ENCODE measurements at regions not wholly inside any gene's neighbourhood (a gene's known extent, or its start where the extent isn't known, plus 50 kb on each side); places are given as distances from the start of the nearest gene placed in this dataset.
"Not testable (repeated sequence)": the region's sequence is repeated elsewhere in the genome, so short reads cannot be mapped to it uniquely, and the experiment has no call there.

DNA sequence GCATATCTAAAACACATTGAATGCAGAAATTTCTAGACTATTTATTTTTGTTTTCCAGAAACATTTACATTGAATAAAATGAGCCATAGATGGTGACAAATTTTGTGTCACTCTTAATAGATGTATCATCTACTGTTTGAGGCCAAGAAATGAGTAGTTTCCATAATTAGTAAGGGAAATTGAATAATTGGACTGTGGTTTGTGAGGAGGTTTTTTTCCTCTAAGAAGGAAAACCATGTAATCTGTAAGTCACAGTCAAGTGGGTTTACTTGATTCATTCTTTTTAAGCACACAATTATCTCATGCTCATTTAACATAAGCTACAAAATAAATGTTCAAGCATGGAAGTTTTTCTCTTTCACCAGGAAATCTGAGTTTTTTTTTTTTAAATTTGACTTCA is 876.4 kb downstream of the NR2F1-AS1 start:
- no peaks in the 10 kb centered on the region for H3K9me3 ChIP-seq
- no peaks in the 10 kb centered on the region for H3K36me3 ChIP-seq
- H3K4me1 ChIP-seq: no peaks in the 10 kb centered on the region
- no peak for DNase-seq
- no peak overlapping the region for H3K27ac ChIP-seq
- no peaks in the 10 kb centered on the region for H3K27me3 ChIP-seq
- TF ChIP-seq CTCF (IDR thresholded peaks at IDR 0.05): no peak
- H3K4me3 ChIP-seq: no peak overlapping the region
- no peak for FAIRE-seq
- intact Hi-C loops (cut with DNase I): no loop called here
- ATAC-seq: no peak

DNA sequence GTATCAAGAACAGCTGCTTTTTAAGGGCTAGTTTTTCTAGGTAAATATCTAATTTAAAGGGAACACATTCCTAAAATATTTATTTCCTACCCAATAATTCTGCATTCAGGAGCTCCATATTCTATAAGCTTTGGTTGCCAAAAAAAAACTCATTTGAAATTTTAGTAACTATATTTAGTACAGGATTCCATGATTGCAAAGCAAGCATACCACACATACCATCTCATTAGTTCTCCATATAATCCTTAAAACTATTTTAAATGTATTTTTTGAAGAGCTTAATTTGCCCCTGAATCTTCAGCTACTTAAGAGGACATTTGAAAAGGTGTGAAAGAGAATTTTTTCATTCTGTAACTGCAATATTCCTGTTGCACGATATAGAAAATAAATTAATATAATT is 877.0 kb downstream of the NR2F1-AS1 start:
- intact Hi-C loops (cut with DNase I): no loop called here
- FAIRE-seq: no peak

GRCh38 chr5:92695123-92696003 is 885.7 kb downstream of the NR2F1-AS1 start:
- H3K4me3 ChIP-seq: no peak overlapping the region
- no peaks in the 10 kb centered on the region for H3K27me3 ChIP-seq
- ATAC-seq (no peak), DNase-seq (no peak), FAIRE-seq (no peak)
- no peak overlapping the region for H3K27ac ChIP-seq
- H3K36me3 ChIP-seq: no peaks in the 10 kb centered on the region
- TF ChIP-seq CTCF (IDR thresholded peaks at IDR 0.05): no peak
- WGBS, 2 donors: 25 to 29% methylated on average over 5 of the region's 5 CpGs
- intact Hi-C loops (cut with DNase I): no loop called here
- H3K9me3 ChIP-seq: no peaks in the 10 kb centered on the region
- H3K4me1 ChIP-seq: no peaks in the 10 kb centered on the region

More for the DNA sequence above, 877.0 kb downstream of the NR2F1-AS1 start:
- DNase-seq (no peak), ATAC-seq (no peak)
- Histone ChIP-seq H3K4me1 (no peaks in the 10 kb centered on the region), H3K4me3 (no peak overlapping the region), H3K9me3 (no peaks in the 10 kb centered on the region), H3K27me3 (no peaks in the 10 kb centered on the region), H3K36me3 (no peaks in the 10 kb centered on the region), H3K27ac (no peak overlapping the region)
- WGBS, 2 donors: 54 to 77% methylated on average over 1 of the region's 1 CpG
- no peak for TF ChIP-seq CTCF (IDR thresholded peaks at IDR 0.05)

GRCh38 chr5:92694067-92694466 is 887.0 kb downstream of the NR2F1-AS1 start:
- TF ChIP-seq CTCF (IDR thresholded peaks at IDR 0.05): no peak
- intact Hi-C loops (cut with DNase I): no loop called here
- Histone ChIP-seq H3K4me1 (no peaks in the 10 kb centered on the region), H3K27me3 (no peaks in the 10 kb centered on the region), H3K4me3 (no peak overlapping the region), H3K9me3 (no peaks in the 10 kb centered on the region), H3K36me3 (no peaks in the 10 kb centered on the region), H3K27ac (no peak overlapping the region)
- DNase-seq: no peak
- no peak for ATAC-seq
- 52 to 72% methylated on average over 2 of the region's 2 CpGs for WGBS, 2 donors
- FAIRE-seq: no peak

GRCh38 chr5:92691955-92692354 is 889.1 kb downstream of the NR2F1-AS1 start:
- H3K9me3 ChIP-seq; ATAC-seq; intact Hi-C loops (cut with DNase I); H3K27ac ChIP-seq; H3K4me3 ChIP-seq; FAIRE-seq; DNase-seq; H3K27me3 ChIP-seq; H3K36me3 ChIP-seq; H3K4me1 ChIP-seq: not testable (repeated sequence)
- WGBS, 2 donors: 74 to 75% methylated on average over 4 to 5 of the region's 5 CpGs
